Adrenal gland (tissue), 9 donors: ENCODE measurements at regions not wholly inside any gene's neighbourhood (a gene's known extent, or its start where the extent isn't known, plus 50 kb on each side); places are given as distances from the start of the nearest gene placed in this dataset.

Source experiments
- DNase-seq, 7 donors: peaks; one replicate each; pipeline ENCODE4 v3.0.0-alpha.2; 2019 to 2020
- H3K27ac ChIP-seq, 5 donors: fragments of 200-600 bp; sonication (generic) in 4 of 5; 1 replicate in 3 of 5; 2 replicates in 2 of 5; pipeline versions ENCODE4 v1.5.1 to v1.8.0; 2016 to 2020; ENCODE audit warnings: mild to moderate bottlenecking in 1 of 5
- H3K27me3 ChIP-seq: fragments of 200-600 bp; 2 replicates; pipeline ENCODE4 v1.8.0; 2021
- H3K36me3 ChIP-seq, 2 donors: fragments of 200-600 bp; replicated peaks in 1 of 2; 1 replicate in 1 of 2; 2 replicates in 1 of 2; pipeline versions ENCODE4 v1.5.1 to v1.8.0; 2018 to 2022
- H3K4me1 ChIP-seq, 2 donors: fragments of 200-600 bp; replicated peaks in 1 of 2; 1 replicate in 1 of 2; 2 replicates in 1 of 2; pipeline versions ENCODE4 v1.5.1 to v1.8.0; 2018 to 2021
- H3K4me3 ChIP-seq, 4 donors: fragments of 200-600 bp; sonication (generic) in 3 of 4; one replicate each; pipeline ENCODE4 v1.5.1; 2016 to 2018
- H3K9me3 ChIP-seq, 3 donors: fragments of 200-600 bp; sonication (generic) in 1 of 3; replicated peaks in 1 of 3; 1 replicate in 2 of 3; 2 replicates in 1 of 3; pipeline versions ENCODE4 v1.5.1 to v1.8.0; 2016 to 2021
- CTCF ChIP-seq, 6 experiments: fragments of 450-650 bp in 4 of 6; fragments of 200-600 bp in 2 of 6; sonication (generic) in 1 of 6; IDR thresholded peaks; 1 replicate in 5 of 6; 2 replicates in 1 of 6; pipeline versions ENCODE4 v1.5.1 to v1.8.0; 2016 to 2021; ENCODE audit warnings: antibody characterized with exemption in 6 of 6, mild to moderate bottlenecking in 2 of 6, moderate library complexity in 1 of 6
- POLR2A ChIP-seq, 2 donors: fragments of 450-650 bp; IDR thresholded peaks; one replicate each; pipeline ENCODE4 v1.6.1; 2017; ENCODE audit warnings: antibody characterized with exemption in 2 of 2, mild to moderate bottlenecking in 2 of 2, moderate library complexity in 1 of 2
- WGBS, 4 donors: extraction: QIAGEN DNeasy Blood & Tissue Kit in 2 of 4; methylation state at CpG; one replicate each; pipeline versions ENCODE4 v1.1.5 to v1.1.7; 2013 to 2017; 5-methylcytosine and 5-hydroxymethylcytosine counted together
- intact Hi-C, 2 donors: fragments of 100-400 bp; cut with DNase I; formaldehyde crosslinking; loops; one replicate each; pipeline versions ENCODE4 v1.14.1 to v1.15.0; 2022 to 2023
- donor health status: healthy with polysubstance abuse.
- donor health status: Bipolar disorder and iron deficiency.
- donor health status: DM: yes; HTN: yes; CAD: no.
- donor health status: DM: no; HTN: no; CAD: no.
- donor health status: DM: no; HTN: no; CAD: no.

GRCh38 chrX:3529466-3530010 lies 183.1 kb upstream of the MXRA5 start:
- TF ChIP-seq CTCF (IDR thresholded peaks at IDR 0.05), result no peak
- TF ChIP-seq POLR2A (IDR thresholded peaks at IDR 0.05), result no peak
- Histone ChIP-seq H3K36me3 (no peaks in the 10 kb centered on the region), H3K27me3 (no peaks in the 10 kb centered on the region), H3K4me3 (no peak overlapping the region), H3K9me3 (no peaks in the 10 kb centered on the region), H3K27ac (no peak overlapping the region), H3K4me1 (no peaks in the 10 kb centered on the region)
- DNase-seq, result no peak
- intact Hi-C loops, result no loop called here
- 64 to 71% (median 67%) methylated on average over 4 to 5 of the region's 5 CpGs for WGBS, 4 donors

GRCh38 chrX:3527811-3528210 lies 181.4 kb upstream of the MXRA5 start:
- Histone ChIP-seq H3K27me3 (no peaks in the 10 kb centered on the region), H3K27ac (no peak overlapping the region), H3K4me3 (no peak overlapping the region), H3K36me3 (no peaks in the 10 kb centered on the region), H3K9me3 (no peaks in the 10 kb centered on the region), H3K4me1 (no peaks in the 10 kb centered on the region)
- TF ChIP-seq CTCF (IDR thresholded peaks at IDR 0.05), result no peak
- no peak for TF ChIP-seq POLR2A (IDR thresholded peaks at IDR 0.05)
- DNase-seq, result no peak
- intact Hi-C loops, result no loop called here
- 88 to 91% (median 90%) methylated on average over 3 of the region's 3 CpGs for WGBS, 4 donors

GRCh38 chrX:3527166-3527565 lies 180.7 kb upstream of the MXRA5 start:
- intact Hi-C loops, result no loop called here
- Histone ChIP-seq H3K9me3 (no peaks in the 10 kb centered on the region), H3K36me3 (no peaks in the 10 kb centered on the region), H3K27me3 (no peaks in the 10 kb centered on the region), H3K27ac (no peak overlapping the region), H3K4me1 (no peaks in the 10 kb centered on the region), H3K4me3 (no peak overlapping the region)
- TF ChIP-seq POLR2A (IDR thresholded peaks at IDR 0.05) (no peak), CTCF (IDR thresholded peaks at IDR 0.05) (no peak)
- WGBS, 4 donors, result 50 to 72% (median 67%) methylated on average over 3 of the region's 3 CpGs
- no peak for DNase-seq

- intact Hi-C loops, result no loop called here
- no peak for DNase-seq
- no peaks in the 10 kb centered on the region for H3K9me3 ChIP-seq
- no peaks in the 10 kb centered on the region for H3K27me3 ChIP-seq
- TF ChIP-seq CTCF (IDR thresholded peaks at IDR 0.05) (no peak), POLR2A (IDR thresholded peaks at IDR 0.05) (no peak)
- H3K4me1 ChIP-seq, result no peaks in the 10 kb centered on the region
- no peak overlapping the region for H3K4me3 ChIP-seq
- whole genome bisulfite sequencing, 4 donors, result 79 to 87% (median 80%) methylated on average over 2 of the region's 2 CpGs
- no peak overlapping the region for H3K27ac ChIP-seq
- H3K36me3 ChIP-seq, result no peaks in the 10 kb centered on the region
Measured at GRCh38 chrX:3526731-3527130, 180.3 kb upstream of the MXRA5 start.
